ENCODE measurements at regions not wholly inside any gene's neighbourhood (a gene's known extent, or its start where the extent isn't known, plus 50 kb on each side); places are given as distances from the start of the nearest gene placed in this dataset.

GRCh38 chr6:22349051-22349450, 52.2 kb upstream of the PRL start:
- H2BK120ac ChIP-seq (ENCODE audit: low read depth, low read length) = no peak overlapping the region
- H3K27ac ChIP-seq (ENCODE audit: low read depth, low read length) = no peak overlapping the region
- H2BK15ac ChIP-seq (replicated peaks; ENCODE audit: low read depth) = no peak overlapping the region
- H3K18ac ChIP-seq (ENCODE audit: low read length) = no peak overlapping the region
- H3K4me3 ChIP-seq (ENCODE audit: low read length) = no peak overlapping the region
- H2BK5ac ChIP-seq (ENCODE audit: low read length) = no peak overlapping the region
- H3K4me2 ChIP-seq (ENCODE audit: low read length) = no peak overlapping the region
- H4K5ac ChIP-seq (ENCODE audit: low read length) = no peak overlapping the region
- H2AK5ac ChIP-seq (ENCODE audit: low read length) = no peak overlapping the region
- H3K23ac ChIP-seq (ENCODE audit: low read length) = no peak overlapping the region
- peak; percentile 43 for DNase-seq
- no peaks in the 10 kb centered on the region for H3K79me2 ChIP-seq (ENCODE audit: control insufficient read depth, insufficient read depth, low read length)
- H3K36me3 ChIP-seq (ENCODE audit: control insufficient read depth, insufficient read depth, low read length) = no peaks in the 10 kb centered on the region
- no peak overlapping the region for H3K56ac ChIP-seq (ENCODE audit: low read length)
- no peaks in the 10 kb centered on the region for H3K4me1 ChIP-seq (ENCODE audit: control insufficient read depth, low read depth, low read length)
- H3K4ac ChIP-seq (ENCODE audit: low read depth, low read length) = no peak overlapping the region
- no peaks in the 10 kb centered on the region for H3K79me1 ChIP-seq (ENCODE audit: low read length)
- no peaks in the 10 kb centered on the region for H3K27me3 ChIP-seq (ENCODE audit: insufficient read depth, low read length, poor library complexity)
- no CpG with 5 or more reads among the region's 13 CpGs for WGBS (ENCODE audit: extremely low coverage, insufficient coverage, low lambda C conversion rate)
- no peak overlapping the region for H4K8ac ChIP-seq (ENCODE audit: low read depth, low read length)
- H3K9ac ChIP-seq (ENCODE audit: low read length) = no peak overlapping the region

- Histone ChIP-seq H4K8ac (ENCODE audit: low read depth, low read length) (no peak overlapping the region), H4K5ac (ENCODE audit: low read length) (no peak overlapping the region), H3K4me2 (ENCODE audit: low read length) (no peak overlapping the region), H3K36me3 (ENCODE audit: control insufficient read depth, insufficient read depth, low read length) (no peaks in the 10 kb centered on the region), H3K56ac (ENCODE audit: low read length) (no peak overlapping the region), H3K9ac (ENCODE audit: low read length) (no peak overlapping the region), H3K18ac (ENCODE audit: low read length) (no peak overlapping the region), H3K79me1 (ENCODE audit: low read length) (no peaks in the 10 kb centered on the region), H3K4ac (ENCODE audit: low read depth, low read length) (no peak overlapping the region), H2BK15ac (replicated peaks; ENCODE audit: low read depth) (no peak overlapping the region), H3K4me1 (ENCODE audit: control insufficient read depth, low read depth, low read length) (no peaks in the 10 kb centered on the region), H3K27ac (ENCODE audit: low read depth, low read length) (no peak overlapping the region), H3K23ac (ENCODE audit: low read length) (no peak overlapping the region), H2BK5ac (ENCODE audit: low read length) (no peak overlapping the region), H2AK5ac (ENCODE audit: low read length) (no peak overlapping the region), H3K4me3 (ENCODE audit: low read length) (no peak overlapping the region), H3K79me2 (ENCODE audit: control insufficient read depth, insufficient read depth, low read length) (no peaks in the 10 kb centered on the region), H2BK120ac (ENCODE audit: low read depth, low read length) (no peak overlapping the region), H3K27me3 (ENCODE audit: insufficient read depth, low read length, poor library complexity) (no peaks in the 10 kb centered on the region)
- no peak for DNase-seq
These were observed 52.7 kb upstream of the PRL start for GRCh38 chr6:22349528-22349927.

DNA sequence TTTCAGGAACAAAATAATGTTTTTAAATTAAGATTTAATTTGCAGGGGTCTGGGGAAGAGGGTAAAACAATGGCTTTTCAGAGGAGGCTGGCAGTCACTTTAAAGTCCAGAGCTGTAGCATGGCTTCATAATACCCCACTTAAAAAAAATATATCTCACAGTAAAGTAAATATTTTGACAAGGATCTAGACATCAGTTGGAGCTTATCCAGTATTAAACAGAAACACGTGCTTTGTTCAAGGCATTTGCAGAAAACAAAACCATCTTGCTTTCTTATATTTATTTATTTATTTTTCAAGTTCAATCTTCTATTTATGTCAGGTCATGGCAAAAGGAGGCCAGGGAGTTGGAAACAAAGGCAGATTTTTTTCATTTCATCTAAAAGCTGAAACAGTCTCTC, 53.3 kb upstream of the PRL start:
- no peaks in the 10 kb centered on the region for H3K4me1 ChIP-seq (ENCODE audit: control insufficient read depth, low read depth, low read length)
- H2BK120ac ChIP-seq (ENCODE audit: low read depth, low read length) = no peak overlapping the region
- no peaks in the 10 kb centered on the region for H3K79me2 ChIP-seq (ENCODE audit: control insufficient read depth, insufficient read depth, low read length)
- DNase-seq = no peak
- H3K4me3 ChIP-seq (ENCODE audit: low read length) = no peak overlapping the region
- no peak overlapping the region for H4K5ac ChIP-seq (ENCODE audit: low read length)
- H3K56ac ChIP-seq (ENCODE audit: low read length) = no peak overlapping the region
- no peak overlapping the region for H3K4me2 ChIP-seq (ENCODE audit: low read length)
- no peak overlapping the region for H2AK5ac ChIP-seq (ENCODE audit: low read length)
- no peak overlapping the region for H4K8ac ChIP-seq (ENCODE audit: low read depth, low read length)
- H3K36me3 ChIP-seq (ENCODE audit: control insufficient read depth, insufficient read depth, low read length) = no peaks in the 10 kb centered on the region
- H3K23ac ChIP-seq (ENCODE audit: low read length) = no peak overlapping the region
- H3K27me3 ChIP-seq (ENCODE audit: insufficient read depth, low read length, poor library complexity) = no peaks in the 10 kb centered on the region
- H3K9ac ChIP-seq (ENCODE audit: low read length) = no peak overlapping the region
- H2BK15ac ChIP-seq (replicated peaks; ENCODE audit: low read depth) = no peak overlapping the region
- H3K79me1 ChIP-seq (ENCODE audit: low read length) = no peaks in the 10 kb centered on the region
- no CpG with 5 or more reads among the region's 1 CpG for WGBS (ENCODE audit: extremely low coverage, insufficient coverage, low lambda C conversion rate)
- no peak overlapping the region for H3K27ac ChIP-seq (ENCODE audit: low read depth, low read length)
- no peak overlapping the region for H3K4ac ChIP-seq (ENCODE audit: low read depth, low read length)
- no peak overlapping the region for H3K18ac ChIP-seq (ENCODE audit: low read length)
- no peak overlapping the region for H2BK5ac ChIP-seq (ENCODE audit: low read length)

DNA sequence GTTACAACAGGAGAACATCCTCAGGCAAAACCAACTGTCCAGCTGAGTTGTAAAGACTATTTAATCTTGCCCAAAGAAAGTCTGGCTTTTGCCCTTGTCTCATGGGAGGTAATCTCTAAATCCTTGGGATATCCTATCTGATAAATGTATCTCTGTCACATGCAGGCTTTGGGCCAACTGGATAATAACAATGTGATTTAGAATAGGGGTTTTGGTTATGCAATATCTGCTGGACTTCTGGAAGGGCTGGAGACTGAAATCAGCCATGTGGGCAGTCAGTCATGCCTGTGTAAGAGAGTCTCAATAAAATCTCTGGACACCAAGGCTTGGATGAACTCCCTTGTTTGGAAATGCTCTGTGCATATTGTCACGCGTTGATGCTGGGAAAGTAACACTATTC, 56.3 kb upstream of the PRL start:
- Histone ChIP-seq H3K23ac (ENCODE audit: low read length) (no peak overlapping the region), H3K36me3 (ENCODE audit: control insufficient read depth, insufficient read depth, low read length) (no peaks in the 10 kb centered on the region), H3K79me1 (ENCODE audit: low read length) (no peaks in the 10 kb centered on the region), H3K4me2 (ENCODE audit: low read length) (no peak overlapping the region), H2AK5ac (ENCODE audit: low read length) (no peak overlapping the region), H4K8ac (ENCODE audit: low read depth, low read length) (no peak overlapping the region), H2BK5ac (ENCODE audit: low read length) (no peak overlapping the region), H3K56ac (ENCODE audit: low read length) (no peak overlapping the region), H3K9ac (ENCODE audit: low read length) (no peak overlapping the region), H3K4ac (ENCODE audit: low read depth, low read length) (no peak overlapping the region), H3K18ac (ENCODE audit: low read length) (no peak overlapping the region), H3K27ac (ENCODE audit: low read depth, low read length) (no peak overlapping the region), H3K27me3 (ENCODE audit: insufficient read depth, low read length, poor library complexity) (no peaks in the 10 kb centered on the region), H3K4me1 (ENCODE audit: control insufficient read depth, low read depth, low read length) (no peaks in the 10 kb centered on the region), H3K79me2 (ENCODE audit: control insufficient read depth, insufficient read depth, low read length) (no peaks in the 10 kb centered on the region), H2BK15ac (replicated peaks; ENCODE audit: low read depth) (no peak overlapping the region), H4K5ac (ENCODE audit: low read length) (no peak overlapping the region), H3K4me3 (ENCODE audit: low read length) (no peak overlapping the region), H2BK120ac (ENCODE audit: low read depth, low read length) (no peak overlapping the region)
- no peak for DNase-seq
- no CpG with 5 or more reads among the region's 2 CpGs for WGBS (ENCODE audit: extremely low coverage, insufficient coverage, low lambda C conversion rate)

DNA sequence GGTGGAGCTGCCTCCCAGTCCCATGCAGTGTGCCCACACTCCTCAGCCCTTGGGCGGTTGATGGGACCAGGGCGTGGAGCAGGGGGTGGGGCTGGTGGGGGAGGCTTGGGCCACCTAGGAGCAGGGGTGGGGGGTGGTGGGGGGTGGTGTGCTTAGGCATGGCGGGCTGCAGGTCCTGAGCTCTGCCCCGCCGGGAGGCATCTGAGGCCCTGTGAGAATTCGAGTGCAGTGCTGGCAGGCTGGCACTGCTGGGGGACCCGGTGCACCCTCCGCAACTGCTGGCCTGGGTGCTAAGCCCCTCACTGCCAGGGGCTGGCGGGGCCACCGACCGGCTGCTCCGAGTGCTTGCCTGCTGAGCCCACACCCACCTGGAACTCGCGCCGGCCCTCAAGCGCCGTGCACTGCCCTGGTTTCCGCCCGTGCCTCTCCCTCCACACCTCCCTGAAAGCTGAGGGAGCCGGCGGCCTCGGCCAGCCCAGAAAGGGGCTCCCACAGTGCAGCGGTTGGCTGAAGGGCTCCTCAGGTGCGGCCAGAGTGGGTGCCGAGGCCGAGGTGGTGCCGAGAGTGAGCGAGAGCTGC, 59.6 kb upstream of the PRL start:
- H3K4me3 ChIP-seq (ENCODE audit: low read length) = no peak overlapping the region
- H3K27me3 ChIP-seq (ENCODE audit: insufficient read depth, low read length, poor library complexity) = no peaks in the 10 kb centered on the region
- H3K4me1 ChIP-seq (ENCODE audit: control insufficient read depth, low read depth, low read length) = no peaks in the 10 kb centered on the region
- H2BK15ac ChIP-seq (replicated peaks; ENCODE audit: low read depth) = no peak overlapping the region
- H3K9ac ChIP-seq (ENCODE audit: low read length) = no peak overlapping the region
- no peak overlapping the region for H3K4me2 ChIP-seq (ENCODE audit: low read length)
- H3K4ac ChIP-seq (ENCODE audit: low read depth, low read length) = no peak overlapping the region
- H2AK5ac ChIP-seq (ENCODE audit: low read length) = no peak overlapping the region
- H3K79me2 ChIP-seq (ENCODE audit: control insufficient read depth, insufficient read depth, low read length) = no peaks in the 10 kb centered on the region
- H3K23ac ChIP-seq (ENCODE audit: low read length) = no peak overlapping the region
- WGBS (ENCODE audit: extremely low coverage, insufficient coverage, low lambda C conversion rate) = no CpG with 5 or more reads among the region's 28 CpGs
- H3K18ac ChIP-seq (ENCODE audit: low read length) = no peak overlapping the region
- H3K79me1 ChIP-seq (ENCODE audit: low read length) = no peaks in the 10 kb centered on the region
- DNase-seq = no peak
- no peak overlapping the region for H4K5ac ChIP-seq (ENCODE audit: low read length)
- no peak overlapping the region for H2BK5ac ChIP-seq (ENCODE audit: low read length)
- H2BK120ac ChIP-seq (ENCODE audit: low read depth, low read length) = no peak overlapping the region
- H3K56ac ChIP-seq (ENCODE audit: low read length) = no peak overlapping the region
- no peak overlapping the region for H4K8ac ChIP-seq (ENCODE audit: low read depth, low read length)
- H3K27ac ChIP-seq (ENCODE audit: low read depth, low read length) = no peak overlapping the region
- no peaks in the 10 kb centered on the region for H3K36me3 ChIP-seq (ENCODE audit: control insufficient read depth, insufficient read depth, low read length)

DNA sequence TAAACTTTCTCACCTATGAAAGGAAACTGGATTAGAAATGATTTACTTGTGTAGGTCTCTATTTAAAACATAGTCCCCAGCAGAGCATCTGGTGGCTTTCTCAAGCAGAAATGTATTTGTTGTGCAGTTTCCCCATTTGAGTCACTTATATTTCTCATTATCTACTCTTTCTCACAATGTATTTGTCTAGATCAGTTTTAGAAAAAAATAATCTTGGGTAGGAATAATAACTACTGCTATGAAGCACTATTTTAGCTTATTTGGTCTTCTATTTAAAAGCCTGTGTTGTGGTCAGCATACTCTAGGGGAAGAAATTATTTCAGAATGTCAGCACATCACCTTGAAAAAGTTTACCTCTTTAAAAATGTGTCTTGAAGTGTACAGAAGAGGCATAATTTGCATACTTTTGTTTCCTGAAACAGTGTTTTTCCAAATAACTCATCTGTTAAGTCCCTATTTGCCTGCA, 60.9 kb upstream of the PRL start:
- H2BK120ac ChIP-seq (ENCODE audit: low read depth, low read length) = no peak overlapping the region
- no peak overlapping the region for H3K9ac ChIP-seq (ENCODE audit: low read length)
- H3K27me3 ChIP-seq (ENCODE audit: insufficient read depth, low read length, poor library complexity) = no peaks in the 10 kb centered on the region
- no peak overlapping the region for H3K23ac ChIP-seq (ENCODE audit: low read length)
- H3K79me1 ChIP-seq (ENCODE audit: low read length) = no peaks in the 10 kb centered on the region
- no peak overlapping the region for H2BK15ac ChIP-seq (replicated peaks; ENCODE audit: low read depth)
- no peaks in the 10 kb centered on the region for H3K4me1 ChIP-seq (ENCODE audit: control insufficient read depth, low read depth, low read length)
- no peaks in the 10 kb centered on the region for H3K79me2 ChIP-seq (ENCODE audit: control insufficient read depth, insufficient read depth, low read length)
- H4K8ac ChIP-seq (ENCODE audit: low read depth, low read length) = no peak overlapping the region
- H2AK5ac ChIP-seq (ENCODE audit: low read length) = no peak overlapping the region
- H3K4ac ChIP-seq (ENCODE audit: low read depth, low read length) = no peak overlapping the region
- H3K56ac ChIP-seq (ENCODE audit: low read length) = no peak overlapping the region
- DNase-seq = no peak
- no peak overlapping the region for H3K27ac ChIP-seq (ENCODE audit: low read depth, low read length)
- no peak overlapping the region for H4K5ac ChIP-seq (ENCODE audit: low read length)
- H3K18ac ChIP-seq (ENCODE audit: low read length) = no peak overlapping the region
- no peak overlapping the region for H3K4me3 ChIP-seq (ENCODE audit: low read length)
- H2BK5ac ChIP-seq (ENCODE audit: low read length) = no peak overlapping the region
- no peaks in the 10 kb centered on the region for H3K36me3 ChIP-seq (ENCODE audit: control insufficient read depth, insufficient read depth, low read length)
- H3K4me2 ChIP-seq (ENCODE audit: low read length) = no peak overlapping the region
